Activated CD4-positive, alpha-beta T cell treated with anti-CD3 and anti-CD28 coated beads, Interleukin-10, Interleukin-2, amounts not matched to agents 100 ng/mL and 50 ng/mL, durations not matched to agents 16 hours and 8 hours (primary cell): ENCODE measurements at regions not wholly inside any gene's neighbourhood (a gene's known extent, or its start where the extent isn't known, plus 50 kb on each side); places are given as distances from the start of the nearest gene placed in this dataset.

Source experiments
- DNase-seq: peaks from one replicate; pipeline ENCODE4 v3.0.0-alpha.2; 2020

- DNase-seq, result no peak
Observed at GRCh38 chr2:45209302-45209701, 200.1 kb upstream of the SIX2 start.

- DNase-seq, result no peak
Observed at GRCh38 chr2:45207101-45207500, 197.8 kb upstream of the SIX2 start.

- no peak for DNase-seq
Observed at GRCh38 chr2:45205985-45206384, 196.7 kb upstream of the SIX2 start.

- no peak for DNase-seq
Observed at GRCh38 chr2:45205480-45205879, 196.2 kb upstream of the SIX2 start.

- DNase-seq, result no peak
Observed at GRCh38 chr2:45203400-45203799, 194.1 kb upstream of the SIX2 start.

- no peak for DNase-seq
Observed at GRCh38 chr2:45199973-45200372, 190.7 kb upstream of the SIX2 start.

- no peak for DNase-seq
Observed at GRCh38 chr2:45195916-45196315, 186.7 kb upstream of the SIX2 start.

GRCh38 chr2:45194596-45194995 lies 185.3 kb upstream of the SIX2 start:
- no peak for DNase-seq

- DNase-seq, result no peak
Observed at GRCh38 chr2:45193581-45193980, 184.3 kb upstream of the SIX2 start.

GRCh38 chr2:45192991-45193390 lies 183.7 kb upstream of the SIX2 start:
- DNase-seq, result no peak

GRCh38 chr2:45192481-45192880 lies 183.2 kb upstream of the SIX2 start:
- no peak for DNase-seq

- no peak for DNase-seq
Observed at GRCh38 chr2:45191976-45192375, 182.7 kb upstream of the SIX2 start.

- no peak for DNase-seq
Observed at GRCh38 chr2:45191146-45191863, 182.1 kb upstream of the SIX2 start.

GRCh38 chr2:45190481-45190942 lies 181.3 kb upstream of the SIX2 start:
- DNase-seq, result no peak

GRCh38 chr2:45184606-45185005 lies 175.4 kb upstream of the SIX2 start:
- DNase-seq, result no peak

GRCh38 chr2:45182667-45183295 lies 173.5 kb upstream of the SIX2 start:
- no peak for DNase-seq

- no peak for DNase-seq
Observed at GRCh38 chr2:45180779-45181178, 171.5 kb upstream of the SIX2 start.

GRCh38 chr2:45180033-45180746 lies 170.9 kb upstream of the SIX2 start:
- DNase-seq, result no peak

GRCh38 chr2:45178854-45179253 lies 169.6 kb upstream of the SIX2 start:
- no peak for DNase-seq

GRCh38 chr2:45178359-45178758 lies 169.1 kb upstream of the SIX2 start:
- no peak for DNase-seq

GRCh38 chr2:45177870-45178269 lies 168.6 kb upstream of the SIX2 start:
- no peak for DNase-seq

GRCh38 chr2:45176390-45176789 lies 167.1 kb upstream of the SIX2 start:
- no peak for DNase-seq

GRCh38 chr2:45173513-45173912 lies 164.3 kb upstream of the SIX2 start:
- DNase-seq, result no peak

GRCh38 chr2:45172760-45173392 lies 163.6 kb upstream of the SIX2 start:
- no peak for DNase-seq
